ENCODE measurements at regions not wholly inside any gene's neighbourhood (a gene's known extent, or its start where the extent isn't known, plus 50 kb on each side); places are given as distances from the start of the nearest gene placed in this dataset.

DNA sequence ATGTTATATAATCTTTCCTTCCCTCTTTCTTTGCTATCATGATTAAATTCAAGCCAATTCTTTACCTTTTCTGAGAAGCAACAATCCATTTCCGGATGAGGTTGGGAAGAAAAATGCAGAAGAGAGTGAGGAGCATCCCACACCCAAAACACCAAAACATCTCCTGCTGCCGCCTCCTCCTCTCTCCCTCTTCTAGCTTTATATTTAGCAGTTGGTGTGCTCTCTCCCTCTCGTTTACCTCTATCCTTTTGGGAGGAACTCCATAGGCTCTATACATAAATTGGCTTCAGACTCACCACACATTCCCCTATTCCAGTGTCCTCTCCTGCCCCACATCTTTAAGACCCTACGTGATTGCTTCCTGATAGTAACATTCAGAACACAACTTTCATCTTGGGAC, 332.2 kb upstream of the PLXNA2 start:
- no peaks in the 10 kb centered on the region for H3K27me3 Mint-ChIP-seq (ENCODE audit: unreplicated experiment)
- H3K27ac Mint-ChIP-seq (ENCODE audit: unreplicated experiment): no peak overlapping the region
- H3K9me3 Mint-ChIP-seq (ENCODE audit: unreplicated experiment): no peaks in the 10 kb centered on the region
- no peaks in the 10 kb centered on the region for H3K36me3 Mint-ChIP-seq (ENCODE audit: unreplicated experiment)
- TF ChIP-seq, protein P1, sequence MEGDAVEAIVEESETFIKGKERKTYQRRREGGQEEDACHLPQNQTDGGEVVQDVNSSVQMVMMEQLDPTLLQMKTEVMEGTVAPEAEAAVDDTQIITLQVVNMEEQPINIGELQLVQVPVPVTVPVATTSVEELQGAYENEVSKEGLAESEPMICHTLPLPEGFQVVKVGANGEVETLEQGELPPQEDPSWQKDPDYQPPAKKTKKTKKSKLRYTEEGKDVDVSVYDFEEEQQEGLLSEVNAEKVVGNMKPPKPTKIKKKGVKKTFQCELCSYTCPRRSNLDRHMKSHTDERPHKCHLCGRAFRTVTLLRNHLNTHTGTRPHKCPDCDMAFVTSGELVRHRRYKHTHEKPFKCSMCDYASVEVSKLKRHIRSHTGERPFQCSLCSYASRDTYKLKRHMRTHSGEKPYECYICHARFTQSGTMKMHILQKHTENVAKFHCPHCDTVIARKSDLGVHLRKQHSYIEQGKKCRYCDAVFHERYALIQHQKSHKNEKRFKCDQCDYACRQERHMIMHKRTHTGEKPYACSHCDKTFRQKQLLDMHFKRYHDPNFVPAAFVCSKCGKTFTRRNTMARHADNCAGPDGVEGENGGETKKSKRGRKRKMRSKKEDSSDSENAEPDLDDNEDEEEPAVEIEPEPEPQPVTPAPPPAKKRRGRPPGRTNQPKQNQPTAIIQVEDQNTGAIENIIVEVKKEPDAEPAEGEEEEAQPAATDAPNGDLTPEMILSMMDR (IDR thresholded peaks at IDR 0.05; ENCODE audit: partially characterized antibody, unreplicated experiment): no peak
- no peak overlapping the region for H3K4me3 Mint-ChIP-seq (ENCODE audit: unreplicated experiment)
- H3K4me1 Mint-ChIP-seq (ENCODE audit: low read depth, unreplicated experiment): peaks cover 11% of the 10 kb centered on the region
- no peak for DNase-seq

DNA sequence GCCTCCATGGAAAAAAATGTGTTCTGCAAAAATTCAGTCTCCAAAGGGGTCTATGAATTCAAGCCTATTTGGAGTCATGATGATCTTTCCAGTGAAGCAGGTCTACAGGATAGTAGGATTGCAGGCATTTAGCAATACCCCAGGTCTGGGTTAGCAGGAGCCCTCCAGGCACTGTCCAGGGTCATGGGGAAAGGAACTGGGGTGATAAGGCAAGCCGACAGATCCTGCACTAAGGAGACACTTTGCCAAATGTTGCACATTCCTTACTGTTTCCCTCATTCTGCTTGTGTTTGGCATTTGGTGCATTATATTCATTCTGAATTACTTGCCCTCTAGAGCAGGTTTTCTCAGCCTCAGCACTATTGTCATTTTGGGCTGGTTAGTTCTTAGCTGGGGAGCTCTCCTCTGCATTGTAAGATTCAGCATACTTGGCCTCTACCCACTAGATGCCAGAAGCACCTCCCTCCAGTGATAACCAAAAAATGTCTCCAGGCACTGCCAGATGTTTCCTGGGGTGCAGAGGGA, 333.3 kb upstream of the PLXNA2 start:
- no peaks in the 10 kb centered on the region for H3K27me3 Mint-ChIP-seq (ENCODE audit: unreplicated experiment)
- no peaks in the 10 kb centered on the region for H3K36me3 Mint-ChIP-seq (ENCODE audit: unreplicated experiment)
- no peak for DNase-seq
- peaks cover 21% of the 10 kb centered on the region for H3K4me1 Mint-ChIP-seq (ENCODE audit: low read depth, unreplicated experiment)
- H3K9me3 Mint-ChIP-seq (ENCODE audit: unreplicated experiment): no peaks in the 10 kb centered on the region
- TF ChIP-seq, protein P1 (IDR thresholded peaks at IDR 0.05; ENCODE audit: partially characterized antibody, unreplicated experiment): no peak
- no peak overlapping the region for H3K27ac Mint-ChIP-seq (ENCODE audit: unreplicated experiment)
- no peak overlapping the region for H3K4me3 Mint-ChIP-seq (ENCODE audit: unreplicated experiment)

DNA sequence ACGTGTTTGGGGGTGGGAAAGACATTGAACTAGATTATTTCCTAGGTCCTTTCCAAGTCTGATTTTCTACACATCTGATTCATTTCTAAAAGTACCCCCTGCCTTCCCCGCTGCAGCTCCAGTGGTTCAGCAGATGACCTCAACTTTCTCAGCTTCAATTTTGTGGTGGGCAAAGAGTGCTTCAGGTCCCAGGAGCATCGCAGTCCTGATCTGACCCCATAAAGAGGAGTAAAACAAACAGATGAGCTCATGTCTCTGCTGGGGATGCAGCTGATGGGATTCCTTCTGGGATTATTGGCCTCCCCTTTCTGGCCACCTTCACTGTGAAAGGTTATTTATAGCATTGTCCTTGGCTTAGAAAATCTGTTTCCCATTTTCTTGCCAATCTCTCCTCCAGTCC, 337.0 kb upstream of the PLXNA2 start:
- Mint-ChIP-seq H3K27ac (ENCODE audit: unreplicated experiment) (peak overlapping the region; percentile 76), H3K9me3 (ENCODE audit: unreplicated experiment) (peaks cover 2% of the 10 kb centered on the region), H3K4me1 (ENCODE audit: low read depth, unreplicated experiment) (peaks cover 23% of the 10 kb centered on the region), H3K27me3 (ENCODE audit: unreplicated experiment) (no peaks in the 10 kb centered on the region), H3K36me3 (ENCODE audit: unreplicated experiment) (no peaks in the 10 kb centered on the region), H3K4me3 (ENCODE audit: unreplicated experiment) (peak overlapping the region; percentile 69)
- TF ChIP-seq, protein P1 (IDR thresholded peaks at IDR 0.05; ENCODE audit: partially characterized antibody, unreplicated experiment): no peak
- no peak for DNase-seq

DNA sequence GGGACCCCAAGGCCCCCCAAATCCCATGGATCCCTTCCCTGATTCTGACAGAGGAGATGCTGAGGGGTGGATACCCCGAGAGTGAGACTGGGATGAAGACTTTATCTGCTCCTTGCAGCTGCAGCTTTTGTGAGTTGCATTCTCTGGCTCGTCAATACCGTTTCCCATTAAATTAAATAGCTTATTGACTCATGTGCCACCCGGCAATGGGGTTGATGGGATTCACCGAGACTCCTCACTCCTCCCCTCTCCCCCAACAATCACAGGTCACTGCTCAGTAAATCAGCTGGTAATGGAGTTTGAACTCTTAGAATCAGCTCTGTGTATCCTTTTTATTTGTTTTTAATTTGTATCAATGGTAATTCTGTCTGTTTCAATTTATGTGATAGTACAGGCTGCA, 337.5 kb upstream of the PLXNA2 start:
- H3K36me3 Mint-ChIP-seq (ENCODE audit: unreplicated experiment): no peaks in the 10 kb centered on the region
- peak overlapping the region; percentile 69 for H3K4me3 Mint-ChIP-seq (ENCODE audit: unreplicated experiment)
- TF ChIP-seq, protein P1 (IDR thresholded peaks at IDR 0.05; ENCODE audit: partially characterized antibody, unreplicated experiment): no peak
- peaks cover 22% of the 10 kb centered on the region for H3K4me1 Mint-ChIP-seq (ENCODE audit: low read depth, unreplicated experiment)
- H3K27ac Mint-ChIP-seq (ENCODE audit: unreplicated experiment): peak overlapping the region; percentile 76
- no peak for DNase-seq
- H3K27me3 Mint-ChIP-seq (ENCODE audit: unreplicated experiment): no peaks in the 10 kb centered on the region
- peaks cover 2% of the 10 kb centered on the region for H3K9me3 Mint-ChIP-seq (ENCODE audit: unreplicated experiment)

DNA sequence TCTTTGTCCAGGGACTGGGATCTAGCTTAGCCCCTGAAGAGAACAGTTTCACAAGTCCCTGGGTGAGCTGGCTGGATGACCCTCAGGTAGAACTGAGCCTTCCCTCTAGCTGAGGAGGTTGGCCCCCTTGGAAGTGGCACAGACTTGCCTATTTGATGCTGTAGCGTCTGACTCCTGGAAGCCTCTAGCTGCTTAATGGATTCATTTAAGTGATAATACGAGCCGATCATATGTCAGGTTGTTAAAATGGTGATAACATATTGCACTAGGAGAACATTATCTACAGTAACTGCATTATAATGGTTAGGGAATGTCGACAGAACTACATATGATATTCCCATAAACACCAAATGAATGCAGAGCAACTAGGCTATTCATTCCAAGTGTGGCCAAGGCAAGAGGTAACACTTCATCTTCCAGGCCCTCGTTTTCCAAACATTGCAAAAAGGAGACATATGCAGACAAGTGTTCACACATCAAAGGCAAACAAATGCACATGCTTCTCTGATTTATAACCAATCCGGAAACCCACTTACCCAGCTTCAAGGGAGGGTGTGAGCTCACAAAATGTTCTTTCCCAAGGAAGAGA, 340.1 kb upstream of the PLXNA2 start:
- Mint-ChIP-seq H3K9me3 (ENCODE audit: unreplicated experiment) (peaks cover 2% of the 10 kb centered on the region), H3K36me3 (ENCODE audit: unreplicated experiment) (no peaks in the 10 kb centered on the region), H3K27ac (ENCODE audit: unreplicated experiment) (no peak overlapping the region), H3K4me3 (ENCODE audit: unreplicated experiment) (no peak overlapping the region), H3K27me3 (ENCODE audit: unreplicated experiment) (no peaks in the 10 kb centered on the region), H3K4me1 (ENCODE audit: low read depth, unreplicated experiment) (peaks cover 29% of the 10 kb centered on the region)
- TF ChIP-seq, protein P1 (IDR thresholded peaks at IDR 0.05; ENCODE audit: partially characterized antibody, unreplicated experiment): no peak
- no peak for DNase-seq
